H1 (cell line): ENCODE measurements at regions not wholly inside any gene's neighbourhood (a gene's known extent, or its start where the extent isn't known, plus 50 kb on each side); places are given as distances from the start of the nearest gene placed in this dataset.

Experiments
- CTCF ChIP-seq, 3 experiments: IDR thresholded peaks; 1 replicate in 2 of 3; 2 replicates in 1 of 3; pipeline versions ENCODE4 v1.5.1 to v1.6.1; 2011; ENCODE audit warnings: low read length in 3 of 3, mild to moderate bottlenecking in 3 of 3, inconsistent platforms in 2 of 3, low read depth in 1 of 3, moderate library complexity in 1 of 3; ENCODE audit not compliant: insufficient read depth in 1 of 3; ENCODE audit errors: control extremely low read depth in 1 of 3
- POLR2A ChIP-seq, 2 experiments: IDR thresholded peaks; 1 replicate in 1 of 2; 2 replicates in 1 of 2; pipeline ENCODE4 v1.6.1; 2011; ENCODE audit warnings: low read depth in 2 of 2, low read length in 2 of 2, mild to moderate bottlenecking in 2 of 2; ENCODE audit errors: control extremely low read depth in 1 of 2

GRCh38 chr10:3588816-3589215 lies 196.2 kb downstream of the KLF6 start:
- TF ChIP-seq POLR2A (IDR thresholded peaks at IDR 0.05; ENCODE audit: control extremely low read depth in 1 of 2, low read depth in 2 of 2, low read length in 2 of 2) (no peak), CTCF (IDR thresholded peaks at IDR 0.05; ENCODE audit: control extremely low read depth in 1 of 3, insufficient read depth in 1 of 3, low read depth in 1 of 3, low read length in 3 of 3) (no peak)
